HepG2 (cell line): ENCODE measurements at regions not wholly inside any gene's neighbourhood (a gene's known extent, or its start where the extent isn't known, plus 50 kb on each side); places are given as distances from the start of the nearest gene placed in this dataset.

ENCODE experiments used
- AFF4 ChIP-seq: sonication (generic); formaldehyde crosslinking; IDR thresholded peaks from 2 replicates; pipeline ENCODE4 v1.4.0; 2020; ENCODE audit warnings: missing genetic modification reagents
- ATAD3A ChIP-seq: sonication (generic); formaldehyde crosslinking; IDR thresholded peaks from 2 replicates; pipeline ENCODE4 v1.4.0; 2020; ENCODE audit warnings: missing genetic modification reagents
- BRD4 ChIP-seq: sonication (generic); formaldehyde crosslinking; IDR thresholded peaks from 2 replicates; pipeline ENCODE4 v1.4.0; 2020; ENCODE audit warnings: missing genetic modification reagents
- DDIT3 ChIP-seq: sonication (generic); formaldehyde crosslinking; IDR thresholded peaks from 2 replicates; pipeline ENCODE4 v1.4.0; 2020; ENCODE audit warnings: mild to moderate bottlenecking, missing genetic modification reagents
- ETS1 ChIP-seq: sonication (generic); formaldehyde crosslinking; IDR thresholded peaks from 2 replicates; pipeline ENCODE4 v1.4.0; 2020; ENCODE audit warnings: missing genetic modification reagents
- ETV5 ChIP-seq: IDR thresholded peaks from 2 replicates; pipeline ENCODE4 v1.6.1; 2018; ENCODE audit warnings: missing biosample characterization, missing genetic modification reagents, inconsistent platforms, borderline replicate concordance
- HNF4G ChIP-seq, 2 experiments: sonication (generic) in 1 of 2; formaldehyde crosslinking in 1 of 2; IDR thresholded peaks; 2 replicates each; pipeline versions ENCODE4 v1.4.0 to v1.6.1; 2011 to 2020; ENCODE audit warnings: borderline replicate concordance in 2 of 2, low read depth in 2 of 2, mild to moderate bottlenecking in 2 of 2, low read length in 1 of 2, missing genetic modification reagents in 1 of 2, moderate library complexity in 1 of 2
- MLXIP ChIP-seq: sonication (generic); formaldehyde crosslinking; IDR thresholded peaks from 2 replicates; pipeline ENCODE4 v1.9.0; 2021; ENCODE audit warnings: missing genetic modification reagents, borderline replicate concordance
- TAF1 ChIP-seq: sonication (generic); formaldehyde crosslinking; IDR thresholded peaks from 2 replicates; pipeline ENCODE4 v1.4.0; 2020; ENCODE audit warnings: missing genetic modification reagents
- ZNF138 ChIP-seq: sonication (generic); formaldehyde crosslinking; IDR thresholded peaks from 2 replicates; pipeline ENCODE4 v1.5.0; 2020; ENCODE audit warnings: mild to moderate bottlenecking, low read depth, missing genetic modification reagents
- ZNF431 ChIP-seq: sonication (generic); formaldehyde crosslinking; IDR thresholded peaks from 2 replicates; pipeline ENCODE4 v1.9.0; 2022; ENCODE audit warnings: missing genetic modification reagents, low read depth, mild to moderate bottlenecking, borderline replicate concordance
- ZNF468 ChIP-seq: sonication (generic); formaldehyde crosslinking; IDR thresholded peaks from 2 replicates; pipeline ENCODE4 v1.8.0; 2022; ENCODE audit warnings: mild to moderate bottlenecking, moderate library complexity, missing genetic modification reagents
- ZNF512 ChIP-seq: sonication (generic); formaldehyde crosslinking; IDR thresholded peaks from 2 replicates; pipeline ENCODE4 v1.4.0; 2020; ENCODE audit warnings: mild to moderate bottlenecking, missing genetic modification reagents
- ZNF605 ChIP-seq: sonication (generic); formaldehyde crosslinking; IDR thresholded peaks from 2 replicates; pipeline ENCODE4 v1.8.0; 2022; ENCODE audit warnings: mild to moderate bottlenecking, missing genetic modification reagents
- ZNF672 ChIP-seq: sonication (generic); formaldehyde crosslinking; IDR thresholded peaks from 2 replicates; pipeline ENCODE4 v1.8.1; 2022; ENCODE audit warnings: missing genetic modification reagents
- ZNF740 ChIP-seq: sonication (generic); formaldehyde crosslinking; IDR thresholded peaks from 2 replicates; pipeline ENCODE4 v1.4.0; 2020; ENCODE audit warnings: missing genetic modification reagents
- ZNF768 ChIP-seq: sonication (generic); formaldehyde crosslinking; IDR thresholded peaks from 2 replicates; pipeline ENCODE4 v1.4.0; 2020; ENCODE audit warnings: missing genetic modification reagents

GRCh38 chr6:113668641-113669408 is 188.3 kb upstream of the MARCKS start (continued):
- no peak for TF ChIP-seq AFF4 (CRISPR knock-in tag)
- TF ChIP-seq DDIT3 (CRISPR knock-in tag), result no peak
- TF ChIP-seq ZNF740, result no peak
- TF ChIP-seq ZNF431 (CRISPR knock-in tag), result no peak
- TF ChIP-seq ETS1 (CRISPR knock-in tag), result no peak
- no peak for TF ChIP-seq ZNF512
- no peak for TF ChIP-seq HNF4G (IDR thresholded peaks at IDR 0.05; ENCODE audit: borderline replicate concordance, low read depth, low read length)
- no peak for TF ChIP-seq HNF4G (CRISPR knock-in tag; IDR thresholded peaks at IDR 0.05; ENCODE audit: borderline replicate concordance, low read depth)
- no peak for TF ChIP-seq ZNF768 (CRISPR knock-in tag)
- TF ChIP-seq TAF1 (CRISPR knock-in tag), result no peak
- no peak for TF ChIP-seq ATAD3A (CRISPR knock-in tag)
- TF ChIP-seq MLXIP (CRISPR knock-in tag), result no peak
- no peak for TF ChIP-seq ZNF605 (CRISPR knock-in tag)
- TF ChIP-seq BRD4, result no peak
- TF ChIP-seq ZNF138 (CRISPR knock-in tag), result no peak
- TF ChIP-seq ZNF672 (CRISPR knock-in tag), result no peak
- TF ChIP-seq ETV5 (CRISPR knock-in tag), result no peak
- TF ChIP-seq ZNF468, result no peak
